ENCODE measurements at regions not wholly inside any gene's neighbourhood (a gene's known extent, or its start where the extent isn't known, plus 50 kb on each side); places are given as distances from the start of the nearest gene placed in this dataset.

DNA sequence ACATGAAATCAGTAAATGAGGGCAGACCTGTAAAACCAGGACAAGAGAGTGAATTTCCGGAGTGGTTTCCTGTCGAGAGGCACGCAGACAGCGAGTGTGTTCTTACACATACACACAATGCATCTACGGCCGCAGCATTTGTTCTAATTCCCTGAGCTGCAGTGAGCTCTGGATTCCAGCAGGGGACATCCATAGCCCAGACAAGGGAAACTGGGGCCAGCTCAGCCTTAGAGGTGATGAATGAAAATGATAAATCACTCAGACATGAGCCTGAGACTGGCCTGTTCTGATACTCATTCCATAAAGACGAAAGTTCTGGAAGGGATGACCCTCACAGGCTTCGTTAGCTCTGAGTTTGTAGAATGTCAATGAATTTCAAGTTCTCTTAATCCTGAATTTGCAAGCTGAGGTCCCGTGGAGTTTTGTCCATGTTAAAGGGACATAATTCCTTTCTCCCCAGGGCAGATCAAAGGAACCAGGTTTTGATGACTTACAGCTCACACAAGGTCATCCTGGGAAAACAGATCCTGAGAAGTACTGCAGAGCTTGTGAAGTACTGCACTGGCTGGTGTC, 207.9 kb upstream of the C1orf87 start:
- Histone ChIP-seq H3K27me3 (ENCODE audit: control insufficient read depth, insufficient read depth, low read length) (no peaks in the 10 kb centered on the region), H3K4me1 (ENCODE audit: control insufficient read depth, insufficient read depth, low read length, poor library complexity, severe bottlenecking) (no peaks in the 10 kb centered on the region), H3K36me3 (ENCODE audit: control insufficient read depth, insufficient read depth, low read length) (no peaks in the 10 kb centered on the region), H3K4me3 (ENCODE audit: low read depth, low read length) (no peak overlapping the region), H3K9me3 (ENCODE audit: control insufficient read depth in 2 of 2, low read length in 2 of 2) (no peaks in the 10 kb centered on the region), H3K27ac (ENCODE audit: insufficient read depth, low read length, poor library complexity, severe bottlenecking) (no peak overlapping the region)
- DNase-seq: peak in 1 of 3 donors; percentile 13
- H3K4me3 Mint-ChIP-seq: no peak overlapping the region
- no peaks in the 10 kb centered on the region for H3K27me3 Mint-ChIP-seq
- H3K4me1 Mint-ChIP-seq: no peaks in the 10 kb centered on the region
- H3K27ac Mint-ChIP-seq: no peak overlapping the region
- peaks cover 0 to 3% (median 0%) of the 10 kb centered on the region in 7 donors for H3K9me3 Mint-ChIP-seq
- H3K36me3 Mint-ChIP-seq: no peaks in the 10 kb centered on the region
- ATAC-seq (ENCODE audit: low read depth in 2 of 2): no peak

DNA sequence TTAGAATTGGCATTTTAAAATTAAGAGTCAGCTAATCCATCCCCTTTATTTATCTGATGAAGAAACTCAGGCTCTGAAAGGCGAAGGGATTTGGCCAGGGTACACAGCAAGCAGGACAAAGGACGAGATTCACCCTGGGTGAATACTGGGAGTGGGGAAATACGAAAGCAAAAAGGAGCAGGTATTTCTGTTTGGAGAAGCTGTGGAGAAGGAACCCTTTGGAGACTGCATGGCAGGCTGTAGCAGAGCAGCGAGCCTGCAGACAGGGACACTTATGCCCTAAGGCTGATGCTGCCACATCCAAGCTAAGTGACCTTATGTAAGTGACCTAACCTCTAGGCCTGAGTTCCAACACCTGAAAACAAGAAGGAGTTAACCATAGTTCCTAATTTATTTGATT, 207.2 kb upstream of the C1orf87 start:
- Histone ChIP-seq H3K9me3 (ENCODE audit: control insufficient read depth in 2 of 2, low read length in 2 of 2) (no peaks in the 10 kb centered on the region), H3K36me3 (ENCODE audit: control insufficient read depth, insufficient read depth, low read length) (no peaks in the 10 kb centered on the region), H3K4me3 (ENCODE audit: low read depth, low read length) (no peak overlapping the region), H3K27me3 (ENCODE audit: control insufficient read depth, insufficient read depth, low read length) (no peaks in the 10 kb centered on the region), H3K4me1 (ENCODE audit: control insufficient read depth, insufficient read depth, low read length, poor library complexity, severe bottlenecking) (no peaks in the 10 kb centered on the region), H3K27ac (ENCODE audit: insufficient read depth, low read length, poor library complexity, severe bottlenecking) (no peak overlapping the region)
- H3K4me1 Mint-ChIP-seq: no peaks in the 10 kb centered on the region
- no peak overlapping the region for H3K4me3 Mint-ChIP-seq
- H3K27ac Mint-ChIP-seq: no peak overlapping the region
- peaks cover 0 to 1% (median 0%) of the 10 kb centered on the region in 7 donors for H3K9me3 Mint-ChIP-seq
- no peaks in the 10 kb centered on the region for H3K27me3 Mint-ChIP-seq
- no peaks in the 10 kb centered on the region for H3K36me3 Mint-ChIP-seq
- no peak for DNase-seq
- no peak for ATAC-seq (ENCODE audit: low read depth in 2 of 2)

DNA sequence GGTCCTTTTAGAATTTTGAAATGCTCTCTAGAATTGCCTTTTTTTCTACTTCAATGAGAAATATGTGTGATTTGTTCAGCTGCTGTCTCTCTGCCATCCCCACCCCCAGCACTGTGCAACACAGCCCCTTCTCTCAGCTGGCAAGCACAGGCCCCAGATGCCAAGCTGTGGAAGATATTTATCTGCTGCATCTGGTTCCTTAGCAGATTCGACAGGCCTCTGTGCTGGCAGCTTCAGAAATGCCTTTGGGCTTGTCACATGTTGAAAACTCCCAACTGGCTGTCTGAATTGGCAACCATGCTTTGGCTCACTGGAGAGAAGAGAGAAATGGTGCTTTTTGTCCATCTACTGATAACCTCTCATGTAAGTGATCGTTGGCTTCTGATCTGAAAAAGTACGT, 206.7 kb upstream of the C1orf87 start:
- H3K9me3 ChIP-seq (ENCODE audit: control insufficient read depth in 2 of 2, low read length in 2 of 2): no peaks in the 10 kb centered on the region
- Mint-ChIP-seq H3K27ac (no peak overlapping the region), H3K9me3 (peaks cover 0 to 1% (median 0%) of the 10 kb centered on the region in 7 donors), H3K4me1 (no peaks in the 10 kb centered on the region), H3K4me3 (no peak overlapping the region), H3K27me3 (no peaks in the 10 kb centered on the region), H3K36me3 (no peaks in the 10 kb centered on the region)
- no peaks in the 10 kb centered on the region for H3K27me3 ChIP-seq (ENCODE audit: control insufficient read depth, insufficient read depth, low read length)
- H3K27ac ChIP-seq (ENCODE audit: insufficient read depth, low read length, poor library complexity, severe bottlenecking): no peak overlapping the region
- DNase-seq (no peak), ATAC-seq (ENCODE audit: low read depth in 2 of 2) (no peak)
- no peaks in the 10 kb centered on the region for H3K4me1 ChIP-seq (ENCODE audit: control insufficient read depth, insufficient read depth, low read length, poor library complexity, severe bottlenecking)
- no peak overlapping the region for H3K4me3 ChIP-seq (ENCODE audit: low read depth, low read length)
- H3K36me3 ChIP-seq (ENCODE audit: control insufficient read depth, insufficient read depth, low read length): no peaks in the 10 kb centered on the region

DNA sequence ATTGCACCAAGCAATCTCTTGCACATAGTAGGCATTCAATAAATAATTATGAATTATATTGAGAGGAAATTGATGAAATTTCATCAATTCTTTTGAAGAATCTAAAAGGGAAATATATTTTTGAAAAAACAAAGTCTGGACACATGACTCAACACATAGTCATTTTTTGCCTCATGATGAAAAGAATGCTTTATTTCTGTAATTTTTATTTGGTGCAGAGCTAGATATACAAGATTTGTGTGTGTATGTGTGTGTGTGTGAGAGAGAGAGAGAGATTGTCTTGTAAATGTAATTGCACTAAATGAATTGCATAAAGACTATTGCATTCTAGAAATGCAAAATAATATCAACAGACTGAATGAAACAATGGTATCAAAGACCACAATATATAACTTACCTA, 206.2 kb upstream of the C1orf87 start:
- Mint-ChIP-seq H3K4me1 (no peaks in the 10 kb centered on the region), H3K9me3 (peaks cover 0 to 1% (median 0%) of the 10 kb centered on the region in 7 donors), H3K27me3 (no peaks in the 10 kb centered on the region), H3K4me3 (no peak overlapping the region), H3K36me3 (no peaks in the 10 kb centered on the region), H3K27ac (no peak overlapping the region)
- no peaks in the 10 kb centered on the region for H3K27me3 ChIP-seq (ENCODE audit: control insufficient read depth, insufficient read depth, low read length)
- no peaks in the 10 kb centered on the region for H3K4me1 ChIP-seq (ENCODE audit: control insufficient read depth, insufficient read depth, low read length, poor library complexity, severe bottlenecking)
- H3K9me3 ChIP-seq (ENCODE audit: control insufficient read depth in 2 of 2, low read length in 2 of 2): no peaks in the 10 kb centered on the region
- no peaks in the 10 kb centered on the region for H3K36me3 ChIP-seq (ENCODE audit: control insufficient read depth, insufficient read depth, low read length)
- ATAC-seq (ENCODE audit: low read depth in 2 of 2) (no peak), DNase-seq (no peak)
- no peak overlapping the region for H3K27ac ChIP-seq (ENCODE audit: insufficient read depth, low read length, poor library complexity, severe bottlenecking)
- H3K4me3 ChIP-seq (ENCODE audit: low read depth, low read length): no peak overlapping the region

DNA sequence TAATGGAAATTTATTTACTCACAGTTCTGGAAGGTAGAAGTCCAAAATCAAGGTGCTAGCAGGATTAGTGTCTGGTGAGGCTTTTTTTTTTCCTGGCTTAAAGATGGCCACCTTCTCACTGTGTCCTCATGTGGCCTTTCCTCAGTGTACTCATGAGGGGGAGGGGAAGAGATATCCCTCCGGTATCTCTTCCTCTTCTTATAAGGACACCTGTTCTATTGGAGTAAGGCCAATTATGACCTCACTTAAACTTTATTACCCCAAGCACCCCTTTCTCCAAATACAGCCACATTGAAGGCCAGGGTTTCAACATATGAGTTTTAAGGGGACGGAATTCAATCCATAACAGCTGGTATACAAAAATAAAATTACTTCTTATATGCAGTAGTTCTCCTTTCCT, 203.7 kb upstream of the C1orf87 start:
- DNase-seq: no peak
- H3K27ac ChIP-seq (ENCODE audit: insufficient read depth, low read length, poor library complexity, severe bottlenecking): no peak overlapping the region
- ATAC-seq (ENCODE audit: low read depth in 2 of 2): no peak
- Mint-ChIP-seq H3K36me3 (no peaks in the 10 kb centered on the region), H3K9me3 (peaks cover 0 to 1% (median 0%) of the 10 kb centered on the region in 7 donors), H3K27ac (no peak overlapping the region), H3K27me3 (no peaks in the 10 kb centered on the region), H3K4me3 (no peak overlapping the region), H3K4me1 (no peaks in the 10 kb centered on the region)
- H3K9me3 ChIP-seq (ENCODE audit: control insufficient read depth in 2 of 2, low read length in 2 of 2): no peaks in the 10 kb centered on the region
- H3K4me3 ChIP-seq (ENCODE audit: low read depth, low read length): no peak overlapping the region
- no peaks in the 10 kb centered on the region for H3K27me3 ChIP-seq (ENCODE audit: control insufficient read depth, insufficient read depth, low read length)
- H3K4me1 ChIP-seq (ENCODE audit: control insufficient read depth, insufficient read depth, low read length, poor library complexity, severe bottlenecking): no peaks in the 10 kb centered on the region
- H3K36me3 ChIP-seq (ENCODE audit: control insufficient read depth, insufficient read depth, low read length): no peaks in the 10 kb centered on the region

DNA sequence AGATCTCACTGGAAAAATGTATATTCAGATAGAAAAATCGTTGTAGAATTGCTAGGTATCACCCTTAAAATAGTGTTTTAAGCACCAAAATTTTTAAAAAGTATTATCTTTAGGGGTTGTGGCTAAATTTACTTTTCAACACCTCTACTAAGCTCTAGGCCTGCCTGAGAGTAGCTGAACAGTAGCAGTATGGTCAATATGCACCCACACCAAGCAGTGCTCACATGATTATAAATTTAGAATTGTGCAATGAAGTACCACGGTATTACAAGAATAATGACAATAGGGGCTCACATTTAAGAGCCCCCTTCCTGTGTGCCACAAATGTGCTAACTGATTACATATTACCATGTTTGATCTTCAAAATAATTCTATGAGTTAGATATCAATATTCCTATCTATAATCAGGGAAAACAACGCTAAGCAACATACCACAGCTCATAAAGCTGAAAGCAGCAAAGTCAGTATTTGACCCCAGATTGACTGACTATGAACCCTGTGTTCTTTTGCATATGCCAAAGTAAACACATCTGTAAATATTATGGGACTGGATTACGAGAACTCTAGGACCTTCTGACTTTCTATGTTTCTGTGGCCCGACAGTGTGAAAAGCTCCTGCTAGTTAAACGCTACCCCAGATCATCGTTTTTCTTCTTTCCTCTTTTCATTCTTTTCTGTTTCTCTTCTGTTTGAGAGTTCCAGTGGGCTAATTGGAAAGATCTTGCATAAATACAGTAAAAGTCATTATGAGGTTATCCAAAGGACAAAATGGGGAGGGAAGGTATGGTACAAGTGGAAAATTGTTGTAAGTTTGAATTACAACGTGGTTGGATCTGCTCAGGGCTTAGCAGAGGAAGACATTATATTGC, 201.1 kb upstream of the C1orf87 start:
- Mint-ChIP-seq H3K9me3 (peaks cover 0 to 7% (median 1%) of the 10 kb centered on the region in 7 donors), H3K36me3 (no peaks in the 10 kb centered on the region), H3K4me3 (no peak overlapping the region), H3K27me3 (no peaks in the 10 kb centered on the region), H3K4me1 (no peaks in the 10 kb centered on the region), H3K27ac (no peak overlapping the region)
- H3K9me3 ChIP-seq (ENCODE audit: control insufficient read depth in 2 of 2, low read length in 2 of 2): no peaks in the 10 kb centered on the region
- H3K4me1 ChIP-seq (ENCODE audit: control insufficient read depth, insufficient read depth, low read length, poor library complexity, severe bottlenecking): no peaks in the 10 kb centered on the region
- H3K27ac ChIP-seq (ENCODE audit: insufficient read depth, low read length, poor library complexity, severe bottlenecking): no peak overlapping the region
- DNase-seq: no peak
- H3K4me3 ChIP-seq (ENCODE audit: low read depth, low read length): no peak overlapping the region
- no peaks in the 10 kb centered on the region for H3K36me3 ChIP-seq (ENCODE audit: control insufficient read depth, insufficient read depth, low read length)
- no peak for ATAC-seq (ENCODE audit: low read depth in 2 of 2)
- H3K27me3 ChIP-seq (ENCODE audit: control insufficient read depth, insufficient read depth, low read length): no peaks in the 10 kb centered on the region

DNA sequence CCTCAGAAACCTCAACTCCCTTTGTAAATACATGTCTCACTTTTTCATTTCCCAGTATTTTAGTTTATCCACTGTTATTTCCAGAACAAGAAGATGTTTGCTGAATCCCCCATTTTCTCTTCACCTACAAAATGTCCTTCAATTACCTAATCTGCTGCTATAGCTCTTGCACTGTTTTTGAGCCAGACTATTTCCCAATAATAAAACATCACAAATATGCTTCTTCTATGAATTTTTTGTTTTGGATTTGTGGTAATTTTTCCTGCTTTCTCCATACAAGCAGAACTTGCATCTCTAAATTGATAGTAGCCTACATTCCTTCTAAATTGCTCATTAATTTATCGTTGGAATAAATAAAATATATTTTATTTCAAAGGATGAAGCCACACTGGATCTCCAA, 199.6 kb upstream of the C1orf87 start:
- H3K9me3 ChIP-seq (ENCODE audit: control insufficient read depth in 2 of 2, low read length in 2 of 2): no peaks in the 10 kb centered on the region
- no peaks in the 10 kb centered on the region for H3K27me3 Mint-ChIP-seq
- no peak overlapping the region for H3K4me3 ChIP-seq (ENCODE audit: low read depth, low read length)
- no peak overlapping the region for H3K27ac ChIP-seq (ENCODE audit: insufficient read depth, low read length, poor library complexity, severe bottlenecking)
- ATAC-seq (ENCODE audit: low read depth in 2 of 2) (no peak), DNase-seq (no peak)
- H3K4me3 Mint-ChIP-seq: no peak overlapping the region
- peaks cover 0 to 7% (median 1%) of the 10 kb centered on the region in 7 donors for H3K9me3 Mint-ChIP-seq
- H3K4me1 ChIP-seq (ENCODE audit: control insufficient read depth, insufficient read depth, low read length, poor library complexity, severe bottlenecking): no peaks in the 10 kb centered on the region
- H3K27me3 ChIP-seq (ENCODE audit: control insufficient read depth, insufficient read depth, low read length): no peaks in the 10 kb centered on the region
- H3K27ac Mint-ChIP-seq: no peak overlapping the region
- H3K36me3 ChIP-seq (ENCODE audit: control insufficient read depth, insufficient read depth, low read length): no peaks in the 10 kb centered on the region
- H3K36me3 Mint-ChIP-seq: no peaks in the 10 kb centered on the region
- no peaks in the 10 kb centered on the region for H3K4me1 Mint-ChIP-seq

DNA sequence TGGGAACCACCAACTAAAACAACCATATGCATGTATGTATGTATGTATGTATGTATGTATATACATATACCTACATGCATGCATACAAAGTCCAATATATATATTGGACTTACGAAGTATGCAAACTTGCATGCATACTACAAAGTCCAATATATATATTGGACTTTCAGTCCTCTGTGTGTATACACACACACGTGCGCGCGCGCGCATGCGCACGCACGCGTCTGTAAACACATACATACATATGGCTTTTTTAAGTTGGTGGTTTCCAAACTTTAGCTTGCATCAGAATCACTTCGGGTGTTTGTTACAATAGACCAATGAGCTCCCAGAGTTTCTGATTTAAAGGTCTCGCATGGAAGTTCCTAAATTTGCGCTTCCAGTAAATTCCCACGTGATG, 197.5 kb upstream of the C1orf87 start:
- peaks cover 0 to 7% (median 1%) of the 10 kb centered on the region in 7 donors for H3K9me3 Mint-ChIP-seq
- no peaks in the 10 kb centered on the region for H3K4me1 Mint-ChIP-seq
- H3K27me3 Mint-ChIP-seq: no peaks in the 10 kb centered on the region
- ATAC-seq (ENCODE audit: low read depth in 2 of 2) (no peak), DNase-seq (no peak)
- no peak overlapping the region for H3K27ac ChIP-seq (ENCODE audit: insufficient read depth, low read length, poor library complexity, severe bottlenecking)
- H3K4me1 ChIP-seq (ENCODE audit: control insufficient read depth, insufficient read depth, low read length, poor library complexity, severe bottlenecking): no peaks in the 10 kb centered on the region
- H3K27me3 ChIP-seq (ENCODE audit: control insufficient read depth, insufficient read depth, low read length): no peaks in the 10 kb centered on the region
- no peaks in the 10 kb centered on the region for H3K36me3 Mint-ChIP-seq
- H3K4me3 ChIP-seq (ENCODE audit: low read depth, low read length): no peak overlapping the region
- no peaks in the 10 kb centered on the region for H3K9me3 ChIP-seq (ENCODE audit: control insufficient read depth in 2 of 2, low read length in 2 of 2)
- H3K36me3 ChIP-seq (ENCODE audit: control insufficient read depth, insufficient read depth, low read length): no peaks in the 10 kb centered on the region
- no peak overlapping the region for H3K27ac Mint-ChIP-seq
- H3K4me3 Mint-ChIP-seq: no peak overlapping the region
